PFSK-1 (cell line): ENCODE measurements at regions not wholly inside any gene's neighbourhood (a gene's known extent, or its start where the extent isn't known, plus 50 kb on each side); places are given as distances from the start of the nearest gene placed in this dataset.

Experiments
- FOXP2 ChIP-seq: optimal IDR thresholded peaks from 2 replicates; pipeline ENCODE3; 2011; ENCODE audit warnings: borderline replicate concordance, control low read depth, inconsistent platforms; ENCODE audit not compliant: insufficient read depth; ENCODE audit errors: extremely low read length, extremely low read depth
- POLR2AphosphoS5 ChIP-seq: IDR thresholded peaks from 2 replicates; pipeline ENCODE4 v1.6.1; 2012; ENCODE audit warnings: low read depth, mild to moderate bottlenecking, control low read depth, low read length, moderate library complexity
- SIN3A ChIP-seq: IDR thresholded peaks from 2 replicates; pipeline ENCODE4 v1.6.1; 2012; ENCODE audit warnings: mild to moderate bottlenecking, low read length, moderate library complexity, borderline replicate concordance; ENCODE audit not compliant: insufficient read depth
- TAF1 ChIP-seq: IDR thresholded peaks from 2 replicates; pipeline ENCODE4 v1.6.1; 2012; ENCODE audit warnings: low read length, control low read depth, borderline replicate concordance; ENCODE audit not compliant: insufficient read depth
- TF ChIP-seq, protein P1 (sequence below), 2 experiments: IDR thresholded peaks; 2 replicates each; pipeline versions ENCODE4 v1.6.1 to v1.8.0; 2011 to 2012; ENCODE audit warnings: low read depth in 2 of 2, low read length in 2 of 2, control low read depth in 1 of 2, inconsistent platforms in 1 of 2, mild to moderate bottlenecking in 1 of 2, moderate library complexity in 1 of 2; ENCODE audit not compliant: insufficient read depth in 1 of 2

DNA sequence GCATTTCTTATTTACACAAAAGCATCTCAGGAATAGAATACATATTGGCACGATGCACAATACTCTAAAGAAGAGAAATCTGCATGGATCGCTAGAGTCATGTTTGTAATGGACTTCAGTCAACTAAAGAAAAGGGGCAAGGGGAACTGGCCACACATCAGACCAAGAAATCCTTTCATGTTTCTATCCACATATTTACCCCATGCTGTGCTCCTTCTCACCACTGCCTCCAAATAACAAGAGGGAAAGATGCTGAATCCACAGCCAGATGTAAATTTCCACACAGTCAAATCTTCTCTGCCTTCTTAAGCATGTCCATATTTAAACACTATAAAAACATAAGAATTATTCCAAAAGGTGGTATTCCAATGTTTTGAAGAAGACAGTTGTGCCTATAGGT lies 67.6 kb downstream of the COX18 start:
- TF ChIP-seq POLR2AphosphoS5 = no peak
- TF ChIP-seq FOXP2 = no peak
- TF ChIP-seq SIN3A = no peak
- TF ChIP-seq, protein P1, sequence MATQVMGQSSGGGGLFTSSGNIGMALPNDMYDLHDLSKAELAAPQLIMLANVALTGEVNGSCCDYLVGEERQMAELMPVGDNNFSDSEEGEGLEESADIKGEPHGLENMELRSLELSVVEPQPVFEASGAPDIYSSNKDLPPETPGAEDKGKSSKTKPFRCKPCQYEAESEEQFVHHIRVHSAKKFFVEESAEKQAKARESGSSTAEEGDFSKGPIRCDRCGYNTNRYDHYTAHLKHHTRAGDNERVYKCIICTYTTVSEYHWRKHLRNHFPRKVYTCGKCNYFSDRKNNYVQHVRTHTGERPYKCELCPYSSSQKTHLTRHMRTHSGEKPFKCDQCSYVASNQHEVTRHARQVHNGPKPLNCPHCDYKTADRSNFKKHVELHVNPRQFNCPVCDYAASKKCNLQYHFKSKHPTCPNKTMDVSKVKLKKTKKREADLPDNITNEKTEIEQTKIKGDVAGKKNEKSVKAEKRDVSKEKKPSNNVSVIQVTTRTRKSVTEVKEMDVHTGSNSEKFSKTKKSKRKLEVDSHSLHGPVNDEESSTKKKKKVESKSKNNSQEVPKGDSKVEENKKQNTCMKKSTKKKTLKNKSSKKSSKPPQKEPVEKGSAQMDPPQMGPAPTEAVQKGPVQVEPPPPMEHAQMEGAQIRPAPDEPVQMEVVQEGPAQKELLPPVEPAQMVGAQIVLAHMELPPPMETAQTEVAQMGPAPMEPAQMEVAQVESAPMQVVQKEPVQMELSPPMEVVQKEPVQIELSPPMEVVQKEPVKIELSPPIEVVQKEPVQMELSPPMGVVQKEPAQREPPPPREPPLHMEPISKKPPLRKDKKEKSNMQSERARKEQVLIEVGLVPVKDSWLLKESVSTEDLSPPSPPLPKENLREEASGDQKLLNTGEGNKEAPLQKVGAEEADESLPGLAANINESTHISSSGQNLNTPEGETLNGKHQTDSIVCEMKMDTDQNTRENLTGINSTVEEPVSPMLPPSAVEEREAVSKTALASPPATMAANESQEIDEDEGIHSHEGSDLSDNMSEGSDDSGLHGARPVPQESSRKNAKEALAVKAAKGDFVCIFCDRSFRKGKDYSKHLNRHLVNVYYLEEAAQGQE (IDR thresholded peaks at IDR 0.05; ENCODE audit: insufficient read depth in 1 of 2, low read depth in 2 of 2, low read length in 2 of 2) = no peak
- TF ChIP-seq TAF1 = no peak

- no peak for TF ChIP-seq SIN3A
- TF ChIP-seq, protein P1 (IDR thresholded peaks at IDR 0.05; ENCODE audit: insufficient read depth in 1 of 2, low read depth in 2 of 2, low read length in 2 of 2) = no peak
- no peak for TF ChIP-seq TAF1
- TF ChIP-seq POLR2AphosphoS5 = no peak
- no peak for TF ChIP-seq FOXP2
These were observed 72.1 kb downstream of the COX18 start for GRCh38 chr4:72997409-72997808.

GRCh38 chr4:72994670-72995069 lies 74.8 kb downstream of the COX18 start:
- TF ChIP-seq FOXP2 = no peak
- TF ChIP-seq TAF1 = no peak
- no peak for TF ChIP-seq SIN3A
- TF ChIP-seq, protein P1 (IDR thresholded peaks at IDR 0.05; ENCODE audit: insufficient read depth in 1 of 2, low read depth in 2 of 2, low read length in 2 of 2) = no peak
- no peak for TF ChIP-seq POLR2AphosphoS5

- no peak for TF ChIP-seq SIN3A
- TF ChIP-seq FOXP2 = no peak
- TF ChIP-seq, protein P1 (IDR thresholded peaks at IDR 0.05; ENCODE audit: insufficient read depth in 1 of 2, low read depth in 2 of 2, low read length in 2 of 2) = no peak
- no peak for TF ChIP-seq TAF1
- no peak for TF ChIP-seq POLR2AphosphoS5
These were observed 75.6 kb downstream of the COX18 start for GRCh38 chr4:72993876-72994275.

GRCh38 chr4:72991873-72992272 lies 77.6 kb downstream of the COX18 start:
- TF ChIP-seq FOXP2 = no peak
- no peak for TF ChIP-seq SIN3A
- TF ChIP-seq, protein P1 (IDR thresholded peaks at IDR 0.05; ENCODE audit: insufficient read depth in 1 of 2, low read depth in 2 of 2, low read length in 2 of 2) = no peak
- TF ChIP-seq POLR2AphosphoS5 = peak; percentile 48; the same call in 1 of the 2 replicates
- 0 out of 2 replicates have a peak, but pooled peaks have one; percentile 26 for TF ChIP-seq TAF1
